HG02798 (cell line): ENCODE measurements at regions not wholly inside any gene's neighbourhood (a gene's known extent, or its start where the extent isn't known, plus 50 kb on each side); places are given as distances from the start of the nearest gene placed in this dataset.

Source experiments
- ATAC-seq: cut with Tn5 transposase; IDR thresholded peaks from one replicate; pipeline ENCODE4 v1.9.1; 2021; ENCODE audit warnings: mild to moderate bottlenecking; ENCODE audit not compliant: unreplicated experiment, poor library complexity

GRCh38 chr5:74430631-74431289 lies 209.8 kb downstream of the ENC1 start:
- ATAC-seq = no peak

- ATAC-seq = no peak
Observed at GRCh38 chr5:74429495-74429894, 211.0 kb downstream of the ENC1 start.

DNA sequence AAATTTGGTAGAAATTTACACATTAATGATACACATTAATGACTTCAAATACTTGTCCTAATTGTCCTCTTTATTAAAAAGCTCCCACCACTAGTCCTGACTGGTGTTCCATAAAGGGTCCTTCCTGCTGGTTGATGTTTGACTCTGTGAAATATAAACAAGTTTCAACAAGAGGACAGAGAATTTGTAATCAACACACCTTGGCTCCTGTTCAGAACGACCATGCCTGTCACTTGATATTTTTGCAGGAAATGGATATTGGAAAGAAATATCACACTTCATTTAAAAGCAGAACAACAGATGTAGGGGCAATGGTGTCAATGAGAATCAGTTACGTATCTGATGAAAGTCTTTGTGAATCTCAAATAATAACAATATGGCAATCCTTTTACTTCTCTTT lies 211.7 kb downstream of the ENC1 start:
- ATAC-seq = no peak

GRCh38 chr5:74428275-74428674 lies 212.3 kb downstream of the ENC1 start:
- no peak for ATAC-seq

DNA sequence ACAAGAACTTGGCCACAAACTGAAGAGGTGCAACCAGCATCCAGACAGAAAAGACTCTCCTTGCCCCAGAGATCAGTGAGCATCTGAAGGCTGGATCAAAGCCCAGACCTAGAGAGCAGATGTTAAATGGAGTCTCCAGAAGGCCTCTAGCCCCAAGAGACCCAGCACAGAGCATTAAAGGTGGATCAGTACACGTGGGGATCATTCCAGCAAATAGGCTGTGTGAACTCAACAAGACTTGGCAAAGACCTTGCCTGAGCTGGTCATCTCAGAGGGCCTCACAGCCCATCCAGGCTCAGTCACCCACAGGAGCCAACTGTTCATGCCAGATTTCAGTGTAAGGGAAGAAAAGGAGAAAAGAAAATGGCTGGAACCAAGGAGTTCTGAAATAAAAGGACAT lies 214.0 kb downstream of the ENC1 start:
- ATAC-seq = no peak

GRCh38 chr5:74424162-74424868 lies 216.2 kb downstream of the ENC1 start:
- ATAC-seq = no peak

DNA sequence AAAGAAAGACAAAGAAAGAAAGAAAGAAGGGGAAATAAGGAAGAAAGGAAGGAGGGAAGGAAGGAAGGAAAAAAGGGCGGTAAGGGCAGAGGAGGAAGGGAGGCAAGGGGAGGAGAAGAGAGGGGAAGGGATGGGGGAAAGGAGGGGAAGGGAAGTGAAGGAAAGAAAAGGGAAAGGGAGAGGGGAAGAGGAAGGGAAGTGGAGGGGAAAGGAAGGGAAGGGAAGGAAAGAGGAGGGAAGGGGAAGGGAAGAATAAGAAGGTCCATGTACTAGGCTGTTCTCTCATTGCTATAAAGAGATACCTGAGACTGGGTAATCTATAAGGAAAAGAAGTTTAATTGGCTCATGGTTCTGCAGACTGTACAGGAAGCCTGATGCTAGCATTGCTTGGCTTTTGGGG lies 217.1 kb downstream of the ENC1 start:
- no peak for ATAC-seq

DNA sequence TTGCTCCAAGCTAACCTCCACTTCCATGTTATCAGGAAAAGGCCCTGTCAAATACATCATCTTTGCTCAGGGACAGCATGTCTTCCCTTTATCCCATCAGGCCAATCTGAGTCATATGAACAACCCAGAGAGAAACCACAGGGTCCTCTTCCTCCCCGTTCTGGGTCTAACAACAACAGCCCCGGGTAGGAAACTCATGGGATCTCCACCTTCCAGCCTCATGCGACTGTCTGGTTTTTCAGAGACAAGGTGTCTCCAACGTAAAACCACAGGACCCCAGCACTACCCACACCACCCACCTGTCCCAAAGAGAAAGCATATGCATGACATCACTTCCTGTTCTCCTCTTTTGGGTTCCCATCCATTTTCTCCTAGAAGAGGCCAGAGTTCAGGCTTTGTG lies 217.9 kb downstream of the ENC1 start:
- no peak for ATAC-seq

- no peak for ATAC-seq
Observed at GRCh38 chr5:74422030-74422429, 218.5 kb downstream of the ENC1 start.

DNA sequence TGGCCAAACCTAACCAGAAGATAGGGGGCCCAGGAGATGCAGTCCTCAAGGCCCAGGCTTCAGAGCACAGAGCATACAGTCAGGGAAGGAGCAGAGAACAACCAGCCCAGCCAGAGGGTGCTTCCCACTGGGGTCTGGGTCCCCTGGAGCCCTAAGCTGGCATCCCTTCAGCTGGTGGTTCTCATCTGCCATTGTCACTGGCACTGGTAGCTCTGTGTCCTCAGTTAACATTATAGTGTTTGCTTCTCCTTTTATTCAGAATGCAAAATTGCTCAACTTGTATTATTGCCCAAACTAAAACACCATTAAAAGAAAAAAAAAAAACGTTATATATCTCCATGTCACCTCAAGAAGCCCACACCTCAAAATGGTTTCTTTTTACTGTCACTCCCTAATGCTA lies 219.2 kb downstream of the ENC1 start:
- ATAC-seq = no peak

- ATAC-seq = no peak
Observed at GRCh38 chr5:74420947-74421346, 219.6 kb downstream of the ENC1 start.

- no peak for ATAC-seq
Observed at GRCh38 chr5:74420220-74420619, 220.3 kb downstream of the ENC1 start.

- no peak for ATAC-seq
Observed at GRCh38 chr5:74419468-74419867, 221.1 kb downstream of the ENC1 start.

- ATAC-seq = no peak
Observed at GRCh38 chr5:74418709-74419108, 221.8 kb downstream of the ENC1 start.

GRCh38 chr5:74418261-74418660 lies 222.3 kb downstream of the ENC1 start:
- ATAC-seq = no peak

GRCh38 chr5:74415695-74416102 lies 224.8 kb downstream of the ENC1 start:
- ATAC-seq = no peak

DNA sequence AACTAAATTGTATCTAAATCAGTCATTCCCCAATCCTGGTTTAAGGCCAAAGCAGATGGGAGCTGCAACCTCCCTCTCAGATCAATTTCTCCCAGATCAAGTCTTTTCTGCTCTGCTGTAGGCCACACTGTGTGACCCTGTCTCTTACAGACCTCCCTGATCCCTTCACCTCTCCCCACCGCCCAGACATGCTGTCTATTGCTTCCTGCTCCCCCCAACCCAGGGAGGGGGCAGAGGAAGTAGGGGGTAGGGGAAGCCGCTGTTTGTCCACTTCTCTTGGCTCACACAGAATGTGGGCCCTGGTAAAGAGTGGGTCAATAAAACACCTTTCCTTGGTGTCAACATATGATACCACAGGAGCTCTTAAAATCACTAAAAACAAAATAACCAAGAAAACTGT lies 226.3 kb downstream of the ENC1 start:
- ATAC-seq = no peak

DNA sequence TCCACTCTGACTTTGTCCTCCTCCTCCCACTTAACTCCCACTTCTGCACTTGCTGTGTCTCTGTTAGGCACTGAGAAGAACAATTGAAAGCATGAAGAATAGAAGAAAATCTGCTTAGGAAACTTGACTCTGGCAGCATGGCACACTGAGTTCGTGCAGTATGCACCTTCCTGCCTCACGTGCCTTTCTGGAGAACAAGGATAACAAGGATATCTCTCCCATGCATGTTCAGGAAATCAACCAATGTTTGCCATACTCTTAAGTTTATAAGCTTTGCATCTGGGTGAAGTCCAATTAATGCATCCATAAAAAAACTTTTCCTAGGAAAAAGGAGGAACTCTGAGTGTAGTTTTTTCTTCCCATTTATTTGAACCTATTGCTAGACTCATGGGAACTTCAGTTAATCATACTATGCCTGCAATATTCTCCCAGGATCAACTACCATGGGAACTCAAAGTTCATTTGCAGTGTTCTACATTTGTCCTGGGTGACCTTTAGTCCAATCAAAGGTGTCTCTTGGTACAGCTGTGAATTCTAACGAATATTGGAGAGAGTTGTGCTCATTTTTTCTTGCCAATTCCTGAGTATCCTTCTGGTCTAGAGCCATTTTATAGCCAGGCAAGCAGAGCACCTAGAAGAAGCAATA lies 227.0 kb downstream of the ENC1 start:
- no peak for ATAC-seq

DNA sequence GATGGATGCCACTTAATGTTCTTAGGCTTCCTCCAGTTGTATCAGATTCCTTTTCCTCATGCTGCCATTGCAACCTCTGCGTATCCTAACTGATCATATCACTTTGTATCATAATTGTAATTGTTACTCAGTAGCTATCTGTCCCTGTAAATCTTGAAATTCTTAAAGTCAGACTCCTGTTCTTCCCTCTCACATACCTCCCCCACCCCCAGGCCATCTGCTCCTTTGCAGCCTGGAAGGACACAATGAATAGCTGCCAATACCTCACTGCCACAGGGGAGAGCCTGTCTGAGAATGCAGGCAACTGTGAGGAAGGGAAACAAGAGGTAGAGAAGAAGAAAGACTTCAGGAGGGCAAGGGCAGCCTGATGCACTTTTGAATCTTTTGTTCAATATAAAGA lies 228.5 kb downstream of the ENC1 start:
- no peak for ATAC-seq

GRCh38 chr5:74409712-74410111 lies 230.8 kb downstream of the ENC1 start:
- ATAC-seq = no peak

DNA sequence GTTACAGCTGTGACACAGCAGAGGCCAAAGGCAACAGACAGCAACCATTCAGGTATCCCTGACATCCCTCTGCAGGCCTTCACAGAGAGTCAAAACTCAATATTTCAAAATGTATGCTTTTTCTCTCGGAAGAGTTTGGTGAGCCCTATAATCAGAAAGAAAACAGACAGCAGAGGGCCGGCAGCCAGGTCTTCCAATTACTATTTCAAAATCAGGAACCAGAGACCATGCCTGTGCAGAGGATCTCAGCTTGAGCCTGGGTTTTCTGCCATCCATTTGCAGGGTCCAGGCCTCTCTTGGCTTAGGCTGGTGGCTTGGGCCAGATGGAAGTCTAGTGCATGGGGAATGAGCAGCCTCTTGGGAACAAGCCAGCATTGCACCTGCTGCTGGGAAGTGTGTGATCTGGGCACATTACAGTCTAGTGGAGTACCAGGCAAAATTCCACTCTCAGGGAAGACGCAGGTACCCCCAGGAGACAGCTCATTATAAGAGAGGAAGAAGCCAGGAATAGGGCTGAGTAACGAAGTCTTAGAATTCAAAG lies 231.3 kb downstream of the ENC1 start:
- no peak for ATAC-seq
